Keratinocyte (primary cell): ENCODE measurements at regions not wholly inside any gene's neighbourhood (a gene's known extent, or its start where the extent isn't known, plus 50 kb on each side); places are given as distances from the start of the nearest gene placed in this dataset.

Experiments
- DNase-seq: peaks from one replicate; pipeline ENCODE4 v3.0.0-alpha.2; 2011; ENCODE audit warnings: low read depth, missing footprints, low spot score
- FAIRE-seq: peaks from 2 replicates; lab custom pipeline; 2011; peaks lifted over from hg19 to GRCh38; lab: Jason Lieb, UNC
- H2AFZ ChIP-seq: 2 replicates; pipeline ENCODE4 v1.6.0; 2012; ENCODE audit warnings: low read length, control low read depth, inconsistent platforms; ENCODE audit not compliant: control insufficient read depth
- H3K27ac ChIP-seq: 2 replicates; pipeline ENCODE4 v1.5.1; 2011; ENCODE audit warnings: low read length; ENCODE audit not compliant: control insufficient read depth, insufficient read depth
- H3K27me3 ChIP-seq: 3 replicates; pipeline ENCODE4 v1.6.0; 2011; ENCODE audit warnings: low read length; ENCODE audit not compliant: control insufficient read depth, insufficient read depth; ENCODE audit errors: extremely low read depth
- H3K36me3 ChIP-seq, 2 experiments: 2 replicates in 1 of 2; 3 replicates in 1 of 2; pipeline ENCODE4 v1.5.1; 2011; ENCODE audit warnings: low read length in 2 of 2, mild to moderate bottlenecking in 1 of 2; ENCODE audit not compliant: control insufficient read depth in 2 of 2, insufficient read depth in 2 of 2; ENCODE audit errors: extremely low read depth in 1 of 2
- H3K4me1 ChIP-seq: 3 replicates; pipeline ENCODE4 v1.5.1; 2011; ENCODE audit warnings: low read length; ENCODE audit not compliant: control insufficient read depth, insufficient read depth; ENCODE audit errors: extremely low read depth
- H3K4me2 ChIP-seq: 3 replicates; pipeline ENCODE4 v1.6.0; 2011; ENCODE audit warnings: low read depth, low read length; ENCODE audit not compliant: control insufficient read depth, insufficient read depth; ENCODE audit errors: extremely low read depth
- H3K4me3 ChIP-seq, 3 experiments: fragments of 200-600 bp in 1 of 3; sonication (generic) in 1 of 3; 2 replicates in 2 of 3; 3 replicates in 1 of 3; pipeline ENCODE4 v1.5.1; 2011 to 2016; ENCODE audit warnings: low read length in 3 of 3, mild to moderate bottlenecking in 3 of 3, control low read depth in 2 of 3, inconsistent platforms in 1 of 3, low read depth in 1 of 3, mixed read lengths in 1 of 3, mixed run types in 1 of 3, moderate library complexity in 1 of 3; ENCODE audit not compliant: control insufficient read depth in 2 of 3, insufficient read depth in 2 of 3; ENCODE audit errors: extremely low read depth in 1 of 3
- H3K79me2 ChIP-seq: 2 replicates; pipeline ENCODE4 v1.6.0; 2012; ENCODE audit warnings: low read length; ENCODE audit not compliant: control insufficient read depth, insufficient read depth
- H3K9ac ChIP-seq: 3 replicates; pipeline ENCODE4 v1.6.0; 2011; ENCODE audit warnings: low read length; ENCODE audit not compliant: control insufficient read depth, insufficient read depth; ENCODE audit errors: extremely low read depth
- H3K9me1 ChIP-seq: 3 replicates; pipeline ENCODE4 v1.6.0; 2011; ENCODE audit warnings: low read length; ENCODE audit not compliant: control insufficient read depth, insufficient read depth; ENCODE audit errors: extremely low read depth
- H3K9me3 ChIP-seq: 2 replicates; pipeline ENCODE4 v1.5.1; 2012; ENCODE audit warnings: low read depth, low read length; ENCODE audit not compliant: control insufficient read depth
- H4K20me1 ChIP-seq: 3 replicates; pipeline ENCODE4 v1.6.0; 2011; ENCODE audit warnings: low read length; ENCODE audit not compliant: control insufficient read depth, insufficient read depth; ENCODE audit errors: extremely low read depth
- EZH2 ChIP-seq: IDR thresholded peaks from one replicate; pipeline ENCODE4 v1.6.1; 2012; ENCODE audit warnings: inconsistent platforms, mild to moderate bottlenecking, low read length, moderate library complexity
- dilution Hi-C: fragments of 300-500 bp; cut with MboI; formaldehyde crosslinking; loops from one replicate; pipeline ENCODE4 v1.7.0; 2020; ENCODE audit warnings: low sequenced_read_pairs; ENCODE audit not compliant: extremely low pct_ligation_motif_present
- TF ChIP-seq, protein P1 (sequence below), 3 experiments: IDR thresholded peaks in 1 of 3; conservative IDR thresholded peaks in 1 of 3; optimal IDR thresholded peaks in 1 of 3; 2 replicates in 2 of 3; 3 replicates in 1 of 3; pipeline versions ENCODE3 to v1.5.1; 2011; ENCODE audit warnings: low read length in 3 of 3, mild to moderate bottlenecking in 3 of 3, moderate library complexity in 2 of 3, control low read depth in 1 of 3, inconsistent platforms in 1 of 3; ENCODE audit not compliant: insufficient read depth in 2 of 3; ENCODE audit errors: extremely low read depth in 1 of 3

DNA sequence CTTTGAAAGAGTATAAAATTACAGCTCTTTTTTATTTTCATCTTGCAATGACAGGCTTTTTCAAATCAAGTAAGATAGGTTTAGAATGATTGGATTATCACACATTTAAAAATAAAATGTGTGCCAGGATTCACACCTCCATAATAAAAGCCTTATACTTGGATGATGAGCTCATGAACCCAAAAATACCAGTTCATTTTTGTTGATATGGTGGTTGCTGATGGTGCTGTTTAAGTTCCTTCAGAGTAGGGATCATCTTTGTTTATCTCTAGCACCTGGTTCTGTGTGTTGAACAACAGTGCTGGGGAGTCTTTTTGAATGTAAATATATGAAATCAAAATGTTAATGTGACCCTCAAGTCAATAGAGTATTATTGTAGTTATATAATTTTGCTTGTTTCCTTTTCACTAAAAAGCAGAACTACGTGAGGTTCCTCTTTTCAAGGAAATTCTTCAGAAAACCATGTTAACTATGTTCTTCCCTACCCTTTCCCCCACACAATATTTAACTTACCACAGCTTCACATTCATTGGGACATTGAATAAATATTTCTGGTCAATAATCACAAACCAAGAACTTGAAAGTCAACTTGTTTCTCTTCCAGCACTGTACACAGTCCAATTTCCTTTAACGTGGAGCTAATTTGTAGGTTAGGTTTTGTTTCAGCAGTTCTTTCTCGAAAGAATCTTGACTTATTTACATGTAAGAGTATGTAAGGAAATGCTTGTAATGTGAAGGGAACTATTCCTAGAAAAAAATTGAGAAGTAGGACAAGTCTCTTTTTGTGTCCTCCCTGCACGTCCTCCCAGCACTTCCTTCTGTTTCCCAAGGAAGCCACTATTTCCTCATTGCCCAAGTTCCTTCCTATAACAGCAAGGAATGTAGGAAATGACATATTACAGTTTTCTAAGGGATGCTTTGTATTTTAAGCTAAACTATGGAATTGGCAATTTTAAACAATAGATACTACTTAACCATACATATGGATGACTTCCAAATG lies 945.9 kb upstream of the CITED2 start:
- no peak overlapping the region for H2AFZ ChIP-seq
- dilution Hi-C loops: no loop called here
- FAIRE-seq: no peak

DNA sequence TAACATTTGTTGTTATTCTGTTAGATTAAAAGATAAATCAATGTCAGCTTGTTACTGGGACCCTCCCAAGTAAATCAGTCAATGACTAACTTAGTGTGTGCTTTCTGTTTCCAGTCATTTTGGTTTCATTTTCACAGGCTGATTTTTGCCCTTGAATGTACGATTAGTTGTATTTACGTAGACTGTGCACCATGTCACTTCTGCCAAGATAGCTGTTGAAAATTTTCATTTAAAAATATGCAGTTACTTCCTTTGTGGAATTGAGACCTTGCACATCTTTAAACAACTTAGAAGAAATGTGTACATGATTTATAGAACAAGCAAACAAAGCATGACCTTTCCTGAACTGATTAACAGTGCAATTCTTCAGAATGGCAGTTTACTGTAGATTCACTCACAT lies 944.8 kb upstream of the CITED2 start:
- H3K27me3 ChIP-seq: no peaks in the 10 kb centered on the region
- H4K20me1 ChIP-seq: no peaks in the 10 kb centered on the region
- no peaks in the 10 kb centered on the region for H3K79me2 ChIP-seq
- dilution Hi-C loops: no loop called here
- H3K27ac ChIP-seq: no peak overlapping the region
- H2AFZ ChIP-seq: no peak overlapping the region
- DNase-seq (no peak), FAIRE-seq (no peak)
- no peaks in the 10 kb centered on the region for H3K4me1 ChIP-seq
- no peaks in the 10 kb centered on the region for H3K9me3 ChIP-seq
- TF ChIP-seq EZH2: no peak
- TF ChIP-seq, protein P1, sequence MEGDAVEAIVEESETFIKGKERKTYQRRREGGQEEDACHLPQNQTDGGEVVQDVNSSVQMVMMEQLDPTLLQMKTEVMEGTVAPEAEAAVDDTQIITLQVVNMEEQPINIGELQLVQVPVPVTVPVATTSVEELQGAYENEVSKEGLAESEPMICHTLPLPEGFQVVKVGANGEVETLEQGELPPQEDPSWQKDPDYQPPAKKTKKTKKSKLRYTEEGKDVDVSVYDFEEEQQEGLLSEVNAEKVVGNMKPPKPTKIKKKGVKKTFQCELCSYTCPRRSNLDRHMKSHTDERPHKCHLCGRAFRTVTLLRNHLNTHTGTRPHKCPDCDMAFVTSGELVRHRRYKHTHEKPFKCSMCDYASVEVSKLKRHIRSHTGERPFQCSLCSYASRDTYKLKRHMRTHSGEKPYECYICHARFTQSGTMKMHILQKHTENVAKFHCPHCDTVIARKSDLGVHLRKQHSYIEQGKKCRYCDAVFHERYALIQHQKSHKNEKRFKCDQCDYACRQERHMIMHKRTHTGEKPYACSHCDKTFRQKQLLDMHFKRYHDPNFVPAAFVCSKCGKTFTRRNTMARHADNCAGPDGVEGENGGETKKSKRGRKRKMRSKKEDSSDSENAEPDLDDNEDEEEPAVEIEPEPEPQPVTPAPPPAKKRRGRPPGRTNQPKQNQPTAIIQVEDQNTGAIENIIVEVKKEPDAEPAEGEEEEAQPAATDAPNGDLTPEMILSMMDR (optimal IDR thresholded peaks at IDR 0.05 in 1 of 3, IDR thresholded peaks at IDR 0.05 in 1 of 3, conservative IDR thresholded peaks at IDR 0.05 in 1 of 3; ENCODE audit: extremely low read depth in 1 of 3, insufficient read depth in 2 of 3, low read length in 3 of 3): no peak
- H3K36me3 ChIP-seq: no peaks in the 10 kb centered on the region
- no peak overlapping the region for H3K4me2 ChIP-seq
- no peaks in the 10 kb centered on the region for H3K9me1 ChIP-seq
- H3K9ac ChIP-seq: no peak overlapping the region
- no peak overlapping the region for H3K4me3 ChIP-seq

More for the DNA sequence above, 945.9 kb upstream of the CITED2 start:
- no peaks in the 10 kb centered on the region for H4K20me1 ChIP-seq
- TF ChIP-seq, protein P1 (optimal IDR thresholded peaks at IDR 0.05 in 1 of 3, IDR thresholded peaks at IDR 0.05 in 1 of 3, conservative IDR thresholded peaks at IDR 0.05 in 1 of 3; ENCODE audit: extremely low read depth in 1 of 3, insufficient read depth in 2 of 3, low read length in 3 of 3): no peak
- TF ChIP-seq EZH2: no peak
- H3K9me1 ChIP-seq: no peaks in the 10 kb centered on the region
- no peaks in the 10 kb centered on the region for H3K27me3 ChIP-seq
- H3K4me2 ChIP-seq: no peak overlapping the region
- H3K9ac ChIP-seq: no peak overlapping the region
- H3K4me3 ChIP-seq: no peak overlapping the region
- H3K27ac ChIP-seq: no peak overlapping the region
- no peaks in the 10 kb centered on the region for H3K36me3 ChIP-seq
- no peaks in the 10 kb centered on the region for H3K4me1 ChIP-seq
- H3K9me3 ChIP-seq: no peaks in the 10 kb centered on the region
- no peaks in the 10 kb centered on the region for H3K79me2 ChIP-seq
- no peak for DNase-seq
